Effector CD8-positive, alpha-beta T cell (primary cell): ENCODE measurements at regions not wholly inside any gene's neighbourhood (a gene's known extent, or its start where the extent isn't known, plus 50 kb on each side); places are given as distances from the start of the nearest gene placed in this dataset.
"Not testable (repeated sequence)": the region's sequence is repeated elsewhere in the genome, so short reads cannot be mapped to it uniquely, and the experiment has no call there.

ENCODE experiments used
- DNase-seq: peaks from one replicate; lab custom pipeline; 2025; lab: John Stamatoyannopoulos, UW

GRCh38 chr19:30870876-30871275 lies 478.4 kb downstream of the TSHZ3 start:
- no peak for DNase-seq

- no peak for DNase-seq
Measured at GRCh38 chr19:30865511-30865910, 483.7 kb downstream of the TSHZ3 start.

- no peak for DNase-seq
Measured at GRCh38 chr19:30864391-30865215, 484.6 kb downstream of the TSHZ3 start.

GRCh38 chr19:30862876-30863275 lies 486.4 kb downstream of the TSHZ3 start:
- no peak for DNase-seq

DNA sequence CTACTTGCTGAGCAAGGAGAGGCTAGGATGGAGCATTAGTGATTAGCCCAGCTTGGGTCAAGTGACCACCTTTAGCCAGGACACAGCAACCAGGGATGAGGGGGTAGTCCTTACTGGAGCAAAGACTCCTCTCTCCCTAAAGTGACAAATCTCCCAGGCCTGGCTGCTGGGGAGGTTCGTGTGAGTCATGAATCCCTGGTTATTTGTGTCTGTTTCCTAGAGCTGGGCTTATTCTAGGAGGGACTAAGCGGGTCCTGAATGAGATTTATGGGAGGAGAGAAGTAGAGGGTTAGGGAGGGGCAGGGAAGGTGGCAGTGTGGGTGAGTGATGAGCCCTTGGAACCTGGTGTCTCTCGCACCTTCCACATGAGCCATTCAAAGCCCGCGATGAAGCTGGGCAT lies 487.3 kb downstream of the TSHZ3 start:
- DNase-seq: no peak

GRCh38 chr19:30857966-30858490 lies 485.8 kb downstream of the ZNF536 start:
- DNase-seq: no peak

DNA sequence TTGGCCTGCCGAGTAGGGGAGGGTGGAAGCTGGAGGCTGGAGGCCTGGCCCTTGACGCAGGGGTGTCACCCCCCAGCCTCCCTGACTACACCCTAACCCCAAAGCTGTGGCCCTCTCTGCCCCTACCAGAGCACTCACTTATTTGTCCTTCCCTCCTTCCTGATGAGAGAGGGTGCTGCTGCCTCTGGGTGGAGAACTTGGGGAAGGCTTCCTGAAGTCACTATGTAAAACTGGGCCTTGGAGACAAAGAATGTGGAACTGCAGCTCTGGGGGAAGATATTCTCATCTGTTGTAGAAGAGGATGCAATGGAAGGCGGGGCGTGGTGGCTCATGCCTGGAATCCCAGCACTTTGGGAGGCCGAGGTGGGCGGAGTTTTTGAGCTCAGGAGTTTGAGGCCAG lies 485.2 kb downstream of the ZNF536 start:
- no peak for DNase-seq

GRCh38 chr19:30856786-30857185 lies 484.6 kb downstream of the ZNF536 start:
- DNase-seq: no peak

- no peak for DNase-seq
Measured at GRCh38 chr19:30856376-30856775, 484.2 kb downstream of the ZNF536 start.

GRCh38 chr19:30855442-30855841 lies 483.3 kb downstream of the ZNF536 start:
- no peak for DNase-seq

DNA sequence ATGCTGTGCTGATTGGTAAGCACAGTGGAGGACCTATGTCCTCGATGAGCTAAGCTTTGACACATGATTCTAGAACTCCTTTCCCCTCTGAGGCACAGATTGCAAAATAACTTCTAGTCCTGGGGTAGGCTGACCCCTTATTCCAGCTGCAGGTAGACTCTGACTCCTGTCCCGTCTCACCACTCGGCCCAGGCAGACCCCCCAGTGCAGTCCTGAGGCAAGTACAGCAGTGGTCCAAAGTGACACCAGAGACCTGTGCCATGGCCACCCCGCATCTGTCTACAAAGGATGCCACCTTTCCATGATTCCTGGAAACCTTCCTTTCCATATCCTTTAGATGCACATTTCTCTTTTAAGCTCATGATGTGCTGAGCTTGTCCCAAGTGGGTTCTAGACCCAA lies 482.5 kb downstream of the ZNF536 start:
- DNase-seq: no peak

GRCh38 chr19:30854207-30854606 lies 482.0 kb downstream of the ZNF536 start:
- DNase-seq: no peak

DNA sequence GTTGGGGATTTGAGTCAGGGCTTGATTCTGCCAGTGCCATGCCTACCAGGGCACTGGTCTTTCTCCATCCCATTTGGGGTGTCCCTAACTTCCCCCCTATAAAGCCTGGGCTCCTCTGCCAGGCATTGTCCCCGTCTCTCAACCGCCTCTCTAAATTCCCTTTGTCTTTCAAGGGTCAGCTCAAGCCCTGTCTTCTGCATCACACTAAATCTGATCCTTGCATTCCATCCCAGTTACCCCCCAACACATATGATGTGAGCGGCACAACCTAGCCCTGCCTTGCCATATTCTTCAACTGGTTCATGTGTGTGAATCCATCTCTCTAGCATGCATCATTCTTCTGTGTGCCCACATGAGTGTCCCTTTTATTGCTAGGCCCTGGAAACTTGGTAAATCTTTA lies 480.9 kb downstream of the ZNF536 start:
- no peak for DNase-seq

DNA sequence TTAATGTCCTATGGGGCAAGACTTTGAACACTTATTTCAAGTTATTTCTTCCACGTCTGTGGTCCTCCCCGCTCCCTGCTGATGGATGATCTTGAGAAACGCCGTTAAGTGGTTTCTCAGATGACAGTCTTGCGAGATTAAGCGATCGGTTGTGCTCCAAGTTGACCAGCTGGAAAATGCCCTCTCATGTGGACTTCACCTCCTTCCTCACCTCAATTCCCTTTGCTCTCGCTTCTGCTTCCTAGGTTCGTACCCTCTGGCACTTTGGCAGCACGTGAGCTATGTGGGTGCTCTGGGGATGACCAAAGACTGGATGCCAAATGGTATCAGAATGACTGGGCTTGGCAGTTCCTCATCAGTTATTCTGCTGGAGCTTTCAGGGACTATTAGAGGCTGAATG lies 480.0 kb downstream of the ZNF536 start:
- DNase-seq: no peak

DNA sequence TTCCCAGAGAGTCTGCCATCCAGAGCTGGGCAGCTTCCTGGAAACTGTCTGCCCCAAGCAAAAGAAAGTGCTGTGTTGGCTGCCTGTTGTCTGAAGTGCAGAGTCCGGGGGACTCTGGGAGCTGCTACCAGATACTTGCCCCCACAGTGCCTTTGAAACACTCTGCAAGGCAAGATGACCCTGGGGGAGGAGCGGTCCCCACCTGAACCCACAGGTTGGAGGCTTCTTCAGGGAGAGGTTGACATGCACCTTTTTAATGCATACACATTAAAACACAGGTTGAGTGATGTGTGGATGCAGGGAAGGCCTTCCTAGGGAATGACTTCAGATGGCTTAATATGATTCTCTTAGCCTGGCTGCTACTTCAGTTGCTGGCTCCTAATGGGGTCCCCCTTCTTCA lies 479.5 kb downstream of the ZNF536 start:
- no peak for DNase-seq

DNA sequence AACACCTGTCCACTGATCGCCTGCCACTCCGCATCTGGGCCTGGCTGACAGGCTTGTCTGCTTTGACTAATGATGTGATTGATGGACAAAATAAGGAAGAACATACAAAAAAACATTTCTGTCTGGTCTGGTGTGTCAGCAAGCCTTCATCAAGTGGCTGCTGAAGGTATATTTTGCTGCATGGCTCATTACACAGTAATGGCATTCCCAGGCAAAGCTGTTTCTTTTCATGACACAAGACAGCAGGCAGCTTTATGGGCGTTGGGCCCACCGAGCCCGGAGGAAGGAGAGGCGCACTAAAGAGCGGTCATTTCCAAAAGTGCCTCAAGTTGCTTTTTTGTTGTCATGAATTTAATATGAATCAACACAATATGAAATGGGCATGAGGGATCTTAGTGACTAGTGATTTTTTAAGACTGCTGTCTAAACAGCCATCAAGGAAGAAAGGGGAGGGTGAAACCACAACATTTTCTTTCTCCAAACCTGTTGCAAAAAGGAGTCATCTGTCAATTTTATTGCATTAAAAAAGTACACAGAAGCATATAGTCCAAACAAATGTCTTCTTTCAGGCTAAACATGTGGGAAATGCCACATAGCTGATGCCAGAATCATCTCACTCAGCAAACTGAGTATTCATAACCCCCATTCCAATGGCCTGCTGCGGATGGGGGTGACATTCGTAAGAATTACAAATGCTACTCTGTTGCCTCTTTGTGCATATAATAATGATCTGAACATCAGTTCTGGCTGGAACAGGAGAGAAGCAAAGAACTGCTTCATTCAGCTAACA lies 476.6 kb downstream of the ZNF536 start:
- no peak for DNase-seq

- DNase-seq: no peak
Measured at GRCh38 chr19:30846102-30846501, 473.9 kb downstream of the ZNF536 start.

GRCh38 chr19:30842926-30843325 lies 470.7 kb downstream of the ZNF536 start:
- DNase-seq: no peak

DNA sequence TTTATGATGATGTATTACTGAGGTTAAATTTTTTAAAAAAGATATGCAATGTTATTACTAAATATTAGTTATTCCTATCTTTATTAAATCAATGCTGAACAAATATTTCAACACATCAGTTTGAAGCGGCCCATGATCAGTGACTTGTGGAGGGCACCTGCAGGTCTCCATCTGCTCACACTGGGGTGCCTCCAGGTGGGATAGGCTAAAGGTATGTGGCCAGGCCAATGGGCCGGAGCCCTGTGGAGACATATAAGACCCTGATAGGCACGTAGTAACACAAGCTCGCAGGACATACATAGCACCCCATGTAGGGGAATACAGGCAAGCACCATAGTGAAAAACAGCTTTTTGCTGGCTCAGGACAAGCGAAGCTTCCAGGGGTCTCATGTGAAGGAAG lies 469.8 kb downstream of the ZNF536 start:
- DNase-seq: no peak

DNA sequence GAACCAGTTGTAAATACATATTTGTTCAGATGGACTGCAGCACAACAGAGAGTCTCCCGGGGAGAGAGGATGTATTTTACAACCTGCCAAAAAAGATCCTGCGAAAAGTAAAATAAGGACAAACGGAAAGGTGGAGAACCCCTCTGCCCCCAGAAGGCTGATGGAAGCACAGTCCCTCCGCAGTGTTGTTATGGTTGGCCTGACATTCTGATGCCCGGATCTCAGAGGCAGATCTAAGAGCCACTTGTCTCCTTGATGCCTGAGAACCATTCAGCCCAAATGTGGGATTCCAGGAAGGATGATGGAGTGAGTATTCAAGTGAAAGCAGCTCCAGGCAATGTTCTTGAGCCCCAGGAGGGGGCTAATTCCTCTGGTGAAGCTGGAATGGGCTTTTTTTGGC lies 458.7 kb downstream of the ZNF536 start:
- DNase-seq: no peak

- not testable (repeated sequence) for DNase-seq
Measured at GRCh38 chr19:30825505-30825904, 453.3 kb downstream of the ZNF536 start.

GRCh38 chr19:30824809-30825208 lies 452.6 kb downstream of the ZNF536 start:
- DNase-seq: no peak

- DNase-seq: no peak
Measured at GRCh38 chr19:30817965-30818567, 445.9 kb downstream of the ZNF536 start.
